IMR-90 (cell line): ENCODE measurements at regions not wholly inside any gene's neighbourhood (a gene's known extent, or its start where the extent isn't known, plus 50 kb on each side); places are given as distances from the start of the nearest gene placed in this dataset.

Experiments
- ATAC-seq: fragments of 200-7000 bp; cut with Tn5 transposase; 2 replicates; pipeline ENCODE4 v1.9.1; 2020; ENCODE audit warnings: low read depth, mild to moderate bottlenecking, moderate library complexity
- BruUV-seq: library from RNA; stranded (reverse); fragments of 400-500 nt; replicated peaks from 2 replicates; lab custom pipeline; 2021; lab: Mats Ljungman, UMichigan
- CTCF ChIA-PET: fragments of 300-600 bp; formaldehyde crosslinking; extraction: SDS; loops from one replicate; lab custom pipeline; 2021; ENCODE audit warnings: antibody characterized with exemption; lab: Yijun Ruan, JAX
- POLR2A ChIA-PET: fragments of 300-600 bp; sonication (Branson Sonifier 250); formaldehyde crosslinking; loops from one replicate; lab custom pipeline; 2022; ENCODE audit warnings: antibody characterized with exemption; ENCODE audit not compliant: unreplicated experiment; lab: Charles Lee
- DNase-seq: peaks from one replicate; pipeline ENCODE4 v3.0.0; 2013
- H2AFZ ChIP-seq: replicated peaks from 2 replicates; pipeline ENCODE3; 2013; ENCODE audit warnings: low read length, mild to moderate bottlenecking; ENCODE audit not compliant: poor library complexity
- H2AK5ac ChIP-seq: 2 replicates; pipeline ENCODE4 v1.6.1; 2013; ENCODE audit warnings: low read depth, low read length, inconsistent platforms
- H2AK9ac ChIP-seq: replicated peaks from 2 replicates; pipeline ENCODE3; 2013; ENCODE audit warnings: mild to moderate bottlenecking, low read depth, low read length, moderate library complexity; ENCODE audit not compliant: poor library complexity
- H2BK120ac ChIP-seq: 2 replicates; pipeline ENCODE4 v1.6.1; 2013; ENCODE audit warnings: low read depth, low read length, inconsistent platforms
- H2BK15ac ChIP-seq: 3 replicates; pipeline ENCODE4 v1.6.1; 2013; ENCODE audit warnings: low read depth, low read length, inconsistent platforms
- H2BK20ac ChIP-seq: 2 replicates; pipeline ENCODE4 v1.6.1; 2013; ENCODE audit warnings: low read depth, mild to moderate bottlenecking, inconsistent platforms, low read length, moderate library complexity
- H2BK5ac ChIP-seq: 2 replicates; pipeline ENCODE4 v1.6.1; 2013; ENCODE audit warnings: mild to moderate bottlenecking, low read depth, low read length, inconsistent platforms; ENCODE audit not compliant: poor library complexity, severe bottlenecking
- H3K14ac ChIP-seq: replicated peaks from 2 replicates; pipeline ENCODE4 v1.6.1; 2013; ENCODE audit warnings: low read depth, low read length, inconsistent platforms
- H3K18ac ChIP-seq: 2 replicates; pipeline ENCODE4 v1.6.1; 2013; ENCODE audit warnings: low read depth, low read length, control low read depth
- H3K23ac ChIP-seq: 2 replicates; pipeline ENCODE4 v1.6.1; 2013; ENCODE audit warnings: low read depth, low read length, inconsistent platforms
- H3K27ac ChIP-seq: 2 replicates; pipeline ENCODE4 v1.5.1; 2013; ENCODE audit warnings: mild to moderate bottlenecking, control low read depth, low read length; ENCODE audit not compliant: insufficient read depth
- H3K27me3 ChIP-seq: 2 replicates; pipeline ENCODE4 v1.6.1; 2013; ENCODE audit warnings: low read length; ENCODE audit not compliant: control insufficient read depth, insufficient read depth
- H3K36me3 ChIP-seq: 2 replicates; pipeline ENCODE4 v1.6.1; 2013; ENCODE audit warnings: low read length, mixed read lengths; ENCODE audit not compliant: control insufficient read depth, insufficient read depth
- H3K4ac ChIP-seq: 2 replicates; pipeline ENCODE4 v1.6.1; 2013; ENCODE audit warnings: low read depth, low read length, inconsistent platforms
- H3K4me1 ChIP-seq: 2 replicates; pipeline ENCODE4 v1.6.1; 2013; ENCODE audit warnings: low read length, mixed read lengths; ENCODE audit not compliant: control insufficient read depth, insufficient read depth
- H3K4me2 ChIP-seq: 2 replicates; pipeline ENCODE4 v1.6.1; 2013; ENCODE audit warnings: low read depth, mild to moderate bottlenecking, control low read depth, low read length, moderate library complexity
- H3K4me3 ChIP-seq: 2 replicates; pipeline ENCODE4 v1.5.1; 2013; ENCODE audit warnings: low read depth, mild to moderate bottlenecking, control low read depth, low read length, moderate library complexity; ENCODE audit not compliant: insufficient read depth
- H3K56ac ChIP-seq: 2 replicates; pipeline ENCODE4 v1.6.1; 2013; ENCODE audit warnings: low read length, inconsistent platforms; ENCODE audit not compliant: insufficient read depth; ENCODE audit errors: extremely low read depth
- H3K79me1 ChIP-seq, 2 experiments: 2 replicates each; pipeline ENCODE4 v1.6.1; 2013; ENCODE audit warnings: low read length in 2 of 2, inconsistent platforms in 1 of 2, low read depth in 1 of 2
- H3K9ac ChIP-seq: 2 replicates; pipeline ENCODE4 v1.6.1; 2013; ENCODE audit warnings: low read depth, low read length, control low read depth
- H3K9me1 ChIP-seq: 2 replicates; pipeline ENCODE4 v1.6.1; 2013; ENCODE audit warnings: low read length, inconsistent platforms; ENCODE audit not compliant: insufficient read depth
- H3K9me3 ChIP-seq: 2 replicates; pipeline ENCODE4 v1.6.1; 2013; ENCODE audit warnings: low read length; ENCODE audit not compliant: control insufficient read depth, insufficient read depth
- H4K20me1 ChIP-seq: 2 replicates; pipeline ENCODE4 v1.6.1; 2013; ENCODE audit warnings: low read length, inconsistent platforms; ENCODE audit not compliant: insufficient read depth
- H4K5ac ChIP-seq: 2 replicates; pipeline ENCODE4 v1.6.1; 2013; ENCODE audit warnings: mild to moderate bottlenecking, low read depth, low read length, control low read depth
- H4K8ac ChIP-seq, 2 experiments: 2 replicates each; pipeline ENCODE4 v1.6.1; 2013; ENCODE audit warnings: low read depth in 2 of 2, low read length in 2 of 2, control low read depth in 1 of 2, inconsistent platforms in 1 of 2
- H4K91ac ChIP-seq: 2 replicates; pipeline ENCODE4 v1.6.1; 2013; ENCODE audit warnings: low read depth, low read length, inconsistent platforms; ENCODE audit not compliant: insufficient read depth
- BHLHE40 ChIP-seq: fragments of 150-350 bp; IDR thresholded peaks from 2 replicates; pipeline ENCODE4 v1.6.1; 2016; ENCODE audit warnings: mild to moderate bottlenecking, low read depth, low read length
- CEBPB ChIP-seq: IDR thresholded peaks from 2 replicates; pipeline ENCODE4 v1.6.1; 2012; ENCODE audit warnings: low read depth, low read length, improper control_type of control experiment
- CHD1 ChIP-seq: IDR thresholded peaks from 2 replicates; pipeline ENCODE4 v1.6.1; 2012; ENCODE audit warnings: low read depth, low read length, improper control_type of control experiment
- ELK1 ChIP-seq: fragments of 150-350 bp; IDR thresholded peaks from 2 replicates; pipeline ENCODE4 v1.6.1; 2016; ENCODE audit warnings: low read depth, mild to moderate bottlenecking, low read length, moderate library complexity, borderline replicate concordance
- MAFK ChIP-seq: IDR thresholded peaks from 2 replicates; pipeline ENCODE4 v1.6.1; 2012; ENCODE audit warnings: low read depth, low read length, improper control_type of control experiment
- MXI1 ChIP-seq: IDR thresholded peaks from 2 replicates; pipeline ENCODE4 v1.6.1; 2012; ENCODE audit warnings: low read depth, mild to moderate bottlenecking, low read length, moderate library complexity, borderline replicate concordance
- POLR2A ChIP-seq: IDR thresholded peaks from 2 replicates; pipeline ENCODE4 v1.6.1; 2012; ENCODE audit warnings: mild to moderate bottlenecking, low read depth, low read length
- RAD21 ChIP-seq: IDR thresholded peaks from 2 replicates; pipeline ENCODE4 v1.6.1; 2012; ENCODE audit warnings: low read length, improper control_type of control experiment
- RCOR1 ChIP-seq: IDR thresholded peaks from 2 replicates; pipeline ENCODE4 v1.6.1; 2012; ENCODE audit warnings: mild to moderate bottlenecking, low read length, improper control_type of control experiment; ENCODE audit not compliant: insufficient replicate concordance
- RFX5 ChIP-seq: IDR thresholded peaks from 2 replicates; pipeline ENCODE4 v1.8.0; 2012; ENCODE audit warnings: low read depth, mild to moderate bottlenecking, low read length, moderate library complexity
- SMC3 ChIP-seq: fragments of 150-350 bp; IDR thresholded peaks from 2 replicates; pipeline ENCODE4 v1.6.1; 2016; ENCODE audit warnings: low read depth, mild to moderate bottlenecking, antibody characterized with exemption, low read length, moderate library complexity
- dilution Hi-C: fragments of 300-500 bp; cut with HindIII; formaldehyde crosslinking; loops from one replicate; pipeline ENCODE4 v1.14.3; 2018; ENCODE audit warnings: low sequenced_read_pairs; ENCODE audit not compliant: unreplicated experiment
- in situ Hi-C: fragments of 300-500 bp; cut with MboI; formaldehyde crosslinking; loops from 3 replicates; pipeline ENCODE4 v1.14.3; 2019; ENCODE audit warnings: low sequenced_read_pairs, inconsistent platforms, mixed read lengths
- intact Hi-C: fragments of 100-400 bp; cut with micrococcal nuclease; formaldehyde crosslinking; loops from 2 replicates; pipeline ENCODE4 v1.10.0; 2022
- TF ChIP-seq, protein P1 (sequence below): fragments of 150-350 bp; IDR thresholded peaks from 2 replicates; pipeline ENCODE4 v1.6.1; 2017; ENCODE audit warnings: mild to moderate bottlenecking, antibody characterized with exemption, low read length, low read depth
- TF ChIP-seq, protein P2 (sequence below): conservative IDR thresholded peaks from 2 replicates; pipeline ENCODE4 v1.5.1; 2012; ENCODE audit warnings: mild to moderate bottlenecking, low read depth, low read length, improper control_type of control experiment

DNA sequence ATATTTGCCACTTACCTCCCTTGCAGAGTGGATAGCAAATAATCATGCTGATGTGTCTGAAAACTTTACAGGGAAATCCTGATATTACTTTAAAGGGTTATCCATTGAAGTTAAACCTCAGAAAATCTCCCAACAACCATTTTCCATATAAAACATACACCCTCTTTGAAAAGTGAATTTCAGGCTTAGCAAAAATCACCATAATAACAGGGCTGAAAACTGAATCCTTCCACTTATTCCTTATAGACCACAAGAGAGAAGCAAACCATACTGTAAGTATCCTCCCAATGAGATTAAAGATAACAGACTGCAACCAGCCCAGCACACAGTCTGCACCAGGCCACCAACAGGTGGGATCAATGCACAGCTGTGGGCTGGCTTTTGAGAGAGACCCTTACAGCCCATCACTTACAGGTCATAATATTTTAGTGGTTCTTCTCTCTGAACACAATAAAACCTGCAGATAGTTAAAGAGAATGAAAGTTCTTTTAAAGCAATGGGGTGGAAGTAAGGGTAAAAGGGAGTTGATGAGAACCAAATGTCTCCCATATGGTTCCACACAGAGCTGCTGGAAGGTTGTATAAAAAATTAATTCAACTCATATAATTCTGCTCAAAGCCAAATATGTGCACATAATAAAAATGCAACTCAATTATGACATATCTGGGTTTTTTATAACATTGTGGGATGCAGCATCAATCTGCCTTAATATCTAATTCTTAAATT, 376.2 kb upstream of the GRAMD2B start:
- H3K79me1 ChIP-seq = no peaks in the 10 kb centered on the region
- H3K27ac ChIP-seq = no peak overlapping the region
- no peak overlapping the region for H3K9ac ChIP-seq
- ChIA-PET POLR2A (no interaction called here), CTCF (no interaction called here)
- H3K9me3 ChIP-seq = no peaks in the 10 kb centered on the region
- no peaks in the 10 kb centered on the region for H3K36me3 ChIP-seq
- H3K4ac ChIP-seq = no peak overlapping the region
- H3K14ac ChIP-seq = no peak overlapping the region
- BruUV-seq = no TSS peak
- dilution Hi-C loops = no loop called here
- no peak overlapping the region for H2AFZ ChIP-seq
- DNase-seq = no peak
- no peak overlapping the region for H4K91ac ChIP-seq
- no peak overlapping the region for H2BK5ac ChIP-seq
- no peak for ATAC-seq
- H3K56ac ChIP-seq = no peak overlapping the region
- H2BK20ac ChIP-seq = no peak overlapping the region
- no peaks in the 10 kb centered on the region for H3K27me3 ChIP-seq
- H2AK5ac ChIP-seq = no peak overlapping the region
- no peak overlapping the region for H4K8ac ChIP-seq
- H3K23ac ChIP-seq = no peak overlapping the region
- intact Hi-C loops = no loop called here
- peaks cover 1% of the 10 kb centered on the region; the same call in 1 of the 2 replicates for H3K4me1 ChIP-seq
- H3K18ac ChIP-seq = no peak overlapping the region
- TF ChIP-seq, protein P1, sequence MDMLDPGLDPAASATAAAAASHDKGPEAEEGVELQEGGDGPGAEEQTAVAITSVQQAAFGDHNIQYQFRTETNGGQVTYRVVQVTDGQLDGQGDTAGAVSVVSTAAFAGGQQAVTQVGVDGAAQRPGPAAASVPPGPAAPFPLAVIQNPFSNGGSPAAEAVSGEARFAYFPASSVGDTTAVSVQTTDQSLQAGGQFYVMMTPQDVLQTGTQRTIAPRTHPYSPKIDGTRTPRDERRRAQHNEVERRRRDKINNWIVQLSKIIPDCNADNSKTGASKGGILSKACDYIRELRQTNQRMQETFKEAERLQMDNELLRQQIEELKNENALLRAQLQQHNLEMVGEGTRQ = no peak
- no peak for TF ChIP-seq SMC3
- no peak for TF ChIP-seq MAFK
- TF ChIP-seq CEBPB = no peak
- TF ChIP-seq MXI1 = no peak
- no peak for TF ChIP-seq ELK1
- no peak for TF ChIP-seq RCOR1
- no peak for TF ChIP-seq POLR2A
- no peak for TF ChIP-seq RAD21
- no peak for TF ChIP-seq RFX5
- no peak for TF ChIP-seq CHD1
- TF ChIP-seq BHLHE40 = no peak
- TF ChIP-seq, protein P2, sequence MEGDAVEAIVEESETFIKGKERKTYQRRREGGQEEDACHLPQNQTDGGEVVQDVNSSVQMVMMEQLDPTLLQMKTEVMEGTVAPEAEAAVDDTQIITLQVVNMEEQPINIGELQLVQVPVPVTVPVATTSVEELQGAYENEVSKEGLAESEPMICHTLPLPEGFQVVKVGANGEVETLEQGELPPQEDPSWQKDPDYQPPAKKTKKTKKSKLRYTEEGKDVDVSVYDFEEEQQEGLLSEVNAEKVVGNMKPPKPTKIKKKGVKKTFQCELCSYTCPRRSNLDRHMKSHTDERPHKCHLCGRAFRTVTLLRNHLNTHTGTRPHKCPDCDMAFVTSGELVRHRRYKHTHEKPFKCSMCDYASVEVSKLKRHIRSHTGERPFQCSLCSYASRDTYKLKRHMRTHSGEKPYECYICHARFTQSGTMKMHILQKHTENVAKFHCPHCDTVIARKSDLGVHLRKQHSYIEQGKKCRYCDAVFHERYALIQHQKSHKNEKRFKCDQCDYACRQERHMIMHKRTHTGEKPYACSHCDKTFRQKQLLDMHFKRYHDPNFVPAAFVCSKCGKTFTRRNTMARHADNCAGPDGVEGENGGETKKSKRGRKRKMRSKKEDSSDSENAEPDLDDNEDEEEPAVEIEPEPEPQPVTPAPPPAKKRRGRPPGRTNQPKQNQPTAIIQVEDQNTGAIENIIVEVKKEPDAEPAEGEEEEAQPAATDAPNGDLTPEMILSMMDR = no peak
- no peak overlapping the region for H3K4me2 ChIP-seq
- no peaks in the 10 kb centered on the region for H4K20me1 ChIP-seq
- H2AK9ac ChIP-seq = no peak overlapping the region
- H2BK15ac ChIP-seq = no peak overlapping the region
- in situ Hi-C loops = no loop called here
- H3K4me3 ChIP-seq = no peak overlapping the region
- no peaks in the 10 kb centered on the region for H3K9me1 ChIP-seq
- no peak overlapping the region for H4K5ac ChIP-seq
- no peak overlapping the region for H2BK120ac ChIP-seq
